NCI-H524 treated with DMSO at 0.1 percent for 48 hours (cell line): ENCODE measurements at regions not wholly inside any gene's neighbourhood (a gene's known extent, or its start where the extent isn't known, plus 50 kb on each side); places are given as distances from the start of the nearest gene placed in this dataset.
"Not testable (repeated sequence)": the region's sequence is repeated elsewhere in the genome, so short reads cannot be mapped to it uniquely, and the experiment has no call there.

Source experiments
- DNase-seq: peaks from one replicate; lab custom pipeline; 2025; lab: John Stamatoyannopoulos, UW

DNA sequence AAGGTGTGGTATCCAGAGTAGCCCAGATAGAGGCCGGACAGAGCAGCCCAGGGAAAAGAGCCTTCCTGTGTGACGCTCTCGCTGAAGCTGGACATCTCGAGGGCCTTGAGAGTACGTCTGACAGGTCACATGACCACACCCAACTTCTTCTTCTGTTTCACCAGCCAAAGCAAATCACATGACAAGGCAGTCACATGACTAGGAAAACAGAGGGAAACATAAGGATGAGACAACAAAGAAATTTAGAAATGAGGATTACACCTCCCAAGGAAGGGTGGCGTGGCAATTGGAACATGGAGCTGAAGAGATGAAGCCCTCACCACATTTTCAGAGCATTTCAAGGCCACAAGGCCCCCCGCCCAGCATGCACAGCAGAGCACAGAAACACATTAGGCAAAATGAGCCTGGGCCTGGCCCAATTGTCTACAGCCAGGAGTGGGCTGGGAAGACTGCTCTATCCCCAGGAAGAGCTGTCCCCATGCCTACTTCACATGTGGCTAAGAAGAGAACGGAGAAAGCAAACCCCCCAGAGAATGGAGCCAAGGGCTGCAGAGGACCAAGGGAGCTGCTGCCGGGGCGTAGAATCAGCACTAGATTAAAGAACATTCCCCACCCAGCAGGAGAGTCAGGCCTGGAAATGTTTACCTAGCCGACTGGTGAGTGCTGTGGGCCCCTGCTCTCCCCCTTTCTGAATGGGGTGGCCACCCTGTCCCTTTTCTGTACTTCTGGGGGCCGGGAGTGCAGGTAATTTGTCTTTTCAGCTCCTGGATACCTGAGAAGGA is 305.1 kb downstream of the NPHP4 start:
- no peak for DNase-seq

DNA sequence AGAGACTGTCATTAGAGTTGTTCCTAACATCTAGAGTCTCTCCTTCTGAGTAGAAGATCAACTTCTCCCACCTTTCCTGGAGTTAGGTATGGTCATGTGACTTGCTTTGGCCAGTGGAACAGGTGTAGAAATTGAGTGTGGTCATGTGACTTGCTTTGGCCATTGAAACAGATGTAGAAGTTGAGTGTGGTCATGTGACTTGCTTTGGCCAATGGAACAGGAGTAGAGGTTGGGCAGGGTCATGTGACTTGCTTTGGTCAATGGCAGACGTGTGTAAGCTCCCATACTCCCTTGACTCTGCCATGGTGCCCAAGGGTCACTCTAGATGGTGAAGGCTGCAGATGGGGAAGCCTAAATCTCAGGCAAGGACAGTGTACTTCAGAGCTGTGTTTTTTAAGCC is 306.0 kb downstream of the NPHP4 start:
- no peak for DNase-seq

DNA sequence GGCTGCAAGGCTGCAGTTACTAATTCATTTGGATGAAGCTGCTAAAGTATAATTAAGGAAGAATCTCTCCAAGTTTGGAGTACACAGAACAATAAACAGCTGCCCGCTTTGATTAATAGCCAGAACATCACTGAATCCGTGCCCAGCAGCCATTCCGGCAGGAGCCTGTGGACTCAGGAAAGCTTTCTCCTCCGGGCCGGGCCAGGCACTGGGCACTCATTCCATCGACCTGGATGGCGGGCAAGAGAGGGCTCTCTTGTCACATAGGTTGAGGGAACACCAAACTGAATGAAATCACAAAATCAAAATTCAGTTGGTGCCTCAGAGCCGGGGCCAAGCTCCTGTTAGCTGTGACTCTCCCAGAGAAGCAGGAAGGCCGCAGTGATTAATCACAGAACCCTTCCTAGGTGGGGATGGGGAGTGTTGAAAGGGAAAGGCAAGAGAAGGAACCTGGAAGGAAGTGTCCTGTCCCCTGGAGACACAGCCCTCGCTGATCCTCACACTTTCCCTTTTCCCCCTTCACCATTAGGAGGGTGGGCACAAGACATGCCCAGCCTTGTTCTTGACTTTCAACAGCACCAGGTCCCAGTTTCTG is 306.7 kb downstream of the NPHP4 start:
- no peak for DNase-seq

DNA sequence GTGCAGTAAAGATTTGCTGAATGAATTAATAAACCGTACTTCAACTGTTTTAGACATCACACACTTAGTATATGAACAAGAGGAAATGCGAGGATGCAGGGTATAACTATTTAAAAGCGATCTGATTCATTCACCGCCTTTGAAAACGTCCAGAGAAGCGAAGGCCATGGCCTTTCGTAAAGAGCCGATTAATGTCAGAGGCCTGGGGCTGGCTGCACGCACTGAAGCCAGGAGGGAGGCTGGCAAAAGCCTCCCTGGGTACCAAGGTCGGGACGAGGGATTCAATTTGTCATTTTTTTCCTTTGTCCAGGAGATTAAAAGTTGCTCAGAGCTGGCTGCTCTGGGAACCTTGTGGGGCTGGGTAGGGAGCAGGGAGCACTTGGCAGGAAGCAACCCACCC is 307.4 kb downstream of the NPHP4 start:
- no peak for DNase-seq

- no peak for DNase-seq
Measured at GRCh38 chr1:5683446-5683845, 308.8 kb downstream of the NPHP4 start.

GRCh38 chr1:5682626-5683225 is 309.5 kb downstream of the NPHP4 start:
- no peak for DNase-seq

- no peak for DNase-seq
Measured at GRCh38 chr1:5681654-5682053, 310.6 kb downstream of the NPHP4 start.

GRCh38 chr1:5680600-5680999 is 311.6 kb downstream of the NPHP4 start:
- no peak for DNase-seq

GRCh38 chr1:5678759-5679158 is 313.5 kb downstream of the NPHP4 start:
- no peak for DNase-seq

GRCh38 chr1:5672355-5672754 is 319.9 kb downstream of the NPHP4 start:
- DNase-seq: not testable (repeated sequence)

DNA sequence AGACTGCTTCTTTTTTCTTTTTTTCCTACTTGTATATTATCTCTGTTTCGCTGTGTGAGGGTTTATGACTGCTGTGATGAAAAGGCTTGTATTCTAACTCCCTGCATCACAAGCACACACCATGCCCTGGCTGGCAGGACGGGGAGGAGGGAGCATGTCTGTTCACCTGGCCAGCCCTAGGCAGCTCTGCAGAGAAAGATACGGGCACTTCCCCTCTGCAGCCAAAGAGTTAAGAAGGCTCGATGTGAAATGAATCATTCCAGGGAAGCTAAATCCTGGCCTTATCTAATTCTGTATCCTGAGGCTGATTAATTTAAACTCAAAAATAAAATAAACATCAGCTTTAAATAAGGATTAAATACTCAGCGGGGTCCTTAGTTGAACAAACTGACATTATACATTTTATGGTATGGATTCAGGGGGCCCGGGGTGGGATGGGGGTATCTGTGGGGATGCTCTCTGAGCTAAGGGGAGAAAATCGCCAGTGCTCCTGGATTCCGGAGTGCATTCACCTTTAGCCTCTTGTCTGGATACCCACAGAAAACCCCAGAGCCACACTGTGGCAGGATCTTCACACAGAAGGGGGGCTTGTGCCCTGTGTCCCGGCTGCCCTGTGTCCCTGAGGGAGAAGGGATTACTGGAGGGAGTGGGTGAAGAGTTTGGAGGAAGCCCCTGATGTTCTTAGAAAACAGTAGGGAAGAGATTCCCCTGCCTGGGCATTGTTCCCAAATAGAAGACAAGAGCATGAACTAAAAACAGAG is 321.5 kb downstream of the NPHP4 start:
- DNase-seq: no peak

DNA sequence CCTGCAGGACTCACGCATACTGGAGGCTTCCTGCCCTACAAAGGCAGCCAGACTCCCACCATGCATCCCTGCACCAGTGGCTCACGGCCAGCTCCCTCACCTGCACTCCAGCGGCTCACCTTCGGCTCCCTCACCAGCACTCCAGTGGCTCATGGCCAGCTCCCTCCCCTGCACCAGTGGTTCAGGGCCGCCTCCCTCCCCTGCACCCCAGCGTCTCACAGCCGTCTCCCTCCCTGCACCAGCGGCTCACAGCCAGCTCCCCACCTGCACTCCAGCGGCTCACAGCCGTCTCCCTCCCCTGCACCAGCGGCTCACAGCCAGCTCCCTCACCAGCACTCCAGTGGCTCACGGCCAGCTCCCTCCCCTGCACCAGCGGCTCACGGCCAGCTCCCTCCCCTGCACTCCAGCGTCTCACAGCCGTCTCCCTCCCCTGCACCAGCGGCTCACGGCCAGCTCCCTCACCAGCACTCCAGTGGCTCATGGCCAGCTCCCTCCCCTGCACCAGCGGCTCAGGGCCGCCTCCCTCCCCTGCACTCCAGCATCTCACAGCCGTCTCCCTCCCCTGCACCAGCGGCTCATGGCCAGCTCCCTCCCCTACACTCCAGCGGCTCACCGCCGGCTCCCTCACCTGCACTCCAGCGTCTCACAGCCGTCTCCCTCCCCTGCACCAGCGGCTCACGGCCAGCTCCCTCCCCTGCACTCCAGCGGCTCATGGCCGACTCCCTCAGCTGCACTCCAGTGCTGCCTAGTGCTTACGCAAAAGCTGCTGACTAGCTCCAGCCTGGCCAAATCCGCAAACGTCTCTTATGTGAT is 324.5 kb downstream of the NPHP4 start:
- no peak for DNase-seq

DNA sequence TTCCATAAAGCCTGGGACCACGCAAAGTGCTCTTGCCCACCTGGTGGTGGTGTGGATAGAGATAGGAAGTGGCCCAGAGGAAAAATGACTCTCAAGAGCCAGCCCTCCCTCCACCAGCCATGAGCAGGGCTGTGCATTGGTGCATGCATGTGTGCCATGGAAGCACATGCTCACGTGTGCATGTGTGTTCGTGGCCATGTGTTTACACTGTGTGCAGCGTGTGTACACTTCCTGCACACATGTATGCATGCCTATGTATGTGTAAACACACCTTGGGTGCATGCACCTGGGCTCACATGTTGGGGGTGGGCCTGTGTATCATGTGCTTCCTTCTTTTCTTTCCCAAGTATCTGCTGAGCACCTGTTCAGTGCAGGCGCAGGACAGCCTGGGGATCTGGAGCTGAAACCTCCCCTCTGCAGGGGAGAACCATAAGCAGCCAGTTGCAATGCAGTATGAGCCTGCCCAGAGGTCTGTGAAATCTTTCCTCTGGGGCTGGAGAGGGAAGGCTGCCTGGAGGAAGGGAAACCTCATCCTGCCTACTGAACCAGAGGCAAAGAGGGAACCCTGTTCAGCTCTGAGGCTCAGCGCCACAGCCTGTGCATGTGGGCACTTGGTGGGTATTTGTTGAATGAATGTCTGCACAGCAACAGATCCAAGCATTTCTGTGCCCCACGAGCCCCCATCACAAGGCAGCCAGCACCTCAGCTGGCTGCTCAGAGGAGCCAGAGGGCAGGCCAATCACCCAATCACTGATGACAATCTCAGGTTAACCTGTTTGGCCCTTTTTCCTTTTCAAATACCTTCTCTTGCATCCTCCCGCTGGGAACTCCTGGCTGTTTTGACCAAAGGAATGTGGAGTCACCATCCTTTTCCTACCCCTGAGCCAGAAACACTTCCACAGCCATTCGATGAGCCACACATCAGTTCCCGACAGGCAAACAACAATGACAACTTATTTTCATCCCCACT is 327.0 kb downstream of the NPHP4 start:
- DNase-seq: no peak

GRCh38 chr1:5664081-5664768 is 328.0 kb downstream of the NPHP4 start:
- no peak for DNase-seq

- no peak for DNase-seq
Measured at GRCh38 chr1:5662744-5663126, 329.5 kb downstream of the NPHP4 start.

DNA sequence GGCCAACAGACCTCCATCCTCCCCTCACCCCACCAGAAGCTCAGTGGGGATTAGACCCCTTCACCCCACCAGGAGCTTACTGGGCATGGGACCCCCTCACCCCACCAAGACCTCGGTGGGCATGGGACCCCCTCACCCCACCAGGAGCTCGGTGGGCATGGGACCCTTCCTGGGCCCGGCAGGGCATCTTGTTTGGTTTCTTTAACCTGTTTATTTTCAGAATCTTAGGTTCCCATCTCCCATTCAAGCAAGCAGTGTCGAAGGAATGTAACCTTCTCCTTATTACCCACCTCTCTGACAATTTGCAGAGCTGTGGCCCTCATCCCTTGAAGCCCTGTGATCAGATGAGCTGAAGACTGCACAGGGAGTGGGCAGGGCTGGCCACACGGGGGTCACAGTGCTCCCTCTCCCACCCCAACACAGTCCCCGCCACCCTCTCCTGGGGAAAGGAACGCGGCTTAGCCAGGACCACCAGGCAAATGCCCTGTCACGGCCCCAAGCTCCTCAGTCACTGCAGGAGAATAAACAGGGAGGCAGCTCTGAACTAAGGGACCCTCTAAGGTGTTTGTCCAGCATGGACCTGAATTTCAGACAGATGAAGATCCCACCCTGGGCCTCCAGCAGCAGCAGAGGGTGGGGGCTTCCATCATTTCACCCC is 330.0 kb downstream of the NPHP4 start:
- no peak for DNase-seq

- DNase-seq: no peak
Measured at GRCh38 chr1:5661196-5662085, 330.8 kb downstream of the NPHP4 start.

- DNase-seq: no peak
Measured at GRCh38 chr1:5660141-5660935, 331.9 kb downstream of the NPHP4 start.
